Stimulated activated CD4-positive, alpha-beta T cell treated with anti-CD3 and anti-CD28 coated beads, Interleukin-4, amount 100 ng/mL, for 24 hours (primary cell): ENCODE measurements at regions not wholly inside any gene's neighbourhood (a gene's known extent, or its start where the extent isn't known, plus 50 kb on each side); places are given as distances from the start of the nearest gene placed in this dataset.

Experiments used
- DNase-seq: peaks from one replicate; pipeline ENCODE4 v3.0.0-alpha.2; 2020

DNA sequence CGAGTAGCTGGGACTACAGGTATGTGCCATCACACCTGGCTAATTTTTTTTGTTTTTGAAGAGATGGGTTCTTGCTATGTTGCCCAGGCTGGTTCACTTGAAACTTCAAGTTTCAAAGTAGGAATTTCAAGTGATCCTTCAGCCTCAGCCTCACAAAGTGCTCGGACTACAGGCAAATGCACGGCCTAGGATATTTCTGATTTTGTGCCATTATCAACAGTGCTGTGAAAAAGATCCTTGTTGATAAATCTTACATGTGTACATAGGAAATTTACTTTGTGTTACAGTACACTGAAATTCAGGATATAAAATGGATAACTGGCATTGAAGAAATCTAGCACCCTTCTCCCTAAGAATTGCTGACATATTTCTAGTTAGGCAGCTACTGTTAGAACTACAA, 184.6 kb upstream of the PRDM1 start:
- no peak for DNase-seq

DNA sequence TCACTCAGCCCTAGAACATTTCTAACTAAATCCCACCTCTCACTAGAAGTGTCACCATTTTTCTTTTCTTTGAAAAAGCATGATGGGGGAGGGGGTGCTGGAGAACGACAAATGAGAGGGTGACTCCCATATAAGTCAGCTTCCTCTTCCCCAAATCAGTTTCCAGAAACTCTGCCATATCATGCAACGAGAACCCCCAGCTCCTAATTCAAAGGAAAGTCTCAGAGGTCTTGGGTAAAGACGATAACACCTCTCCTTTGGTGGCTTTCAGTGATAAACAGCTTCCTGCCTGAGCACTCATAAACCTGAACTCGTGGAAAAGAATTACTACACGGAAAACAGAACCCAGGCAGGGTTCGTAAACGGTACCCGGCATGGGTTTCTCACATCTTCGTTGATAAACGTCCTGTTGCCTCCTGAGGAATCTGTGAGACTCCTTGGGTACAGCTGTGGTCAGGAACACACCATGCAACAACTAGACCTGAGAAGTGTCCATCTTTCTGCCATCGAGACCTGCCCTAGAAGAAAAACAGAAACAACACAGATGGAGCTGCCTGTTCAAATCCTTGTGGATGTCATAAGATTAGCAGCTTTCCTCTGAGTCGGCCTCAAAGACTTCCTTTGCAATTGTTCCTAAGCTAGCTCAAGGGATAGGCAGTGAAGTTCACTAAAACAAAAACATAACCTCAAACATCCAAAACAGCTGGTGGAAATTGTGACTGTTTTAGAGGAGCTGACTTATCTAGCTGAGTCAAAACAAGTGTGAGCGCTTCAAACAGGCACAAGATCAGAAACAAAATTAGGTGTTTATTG, 185.8 kb upstream of the PRDM1 start:
- DNase-seq: peak; percentile 12

DNA sequence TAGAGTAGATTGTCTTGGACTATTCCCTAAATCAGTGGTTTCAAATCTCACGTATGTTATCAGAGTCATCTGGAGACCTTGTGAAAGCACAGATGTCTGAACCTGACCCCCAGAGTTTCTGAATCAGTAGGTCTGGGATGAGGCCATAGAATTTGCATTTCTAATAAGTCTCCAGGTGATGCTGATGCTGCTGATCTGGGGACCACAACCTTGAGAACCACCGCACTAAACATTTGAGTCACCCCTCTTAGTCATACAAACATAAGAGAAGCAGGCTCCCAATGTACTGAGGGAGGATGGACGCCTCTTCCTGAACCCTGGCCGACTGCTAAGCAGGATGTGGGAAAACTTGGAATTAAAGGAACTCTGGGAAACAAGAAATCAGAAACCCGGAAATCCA, 187.8 kb upstream of the PRDM1 start:
- peak; percentile 17 for DNase-seq

DNA sequence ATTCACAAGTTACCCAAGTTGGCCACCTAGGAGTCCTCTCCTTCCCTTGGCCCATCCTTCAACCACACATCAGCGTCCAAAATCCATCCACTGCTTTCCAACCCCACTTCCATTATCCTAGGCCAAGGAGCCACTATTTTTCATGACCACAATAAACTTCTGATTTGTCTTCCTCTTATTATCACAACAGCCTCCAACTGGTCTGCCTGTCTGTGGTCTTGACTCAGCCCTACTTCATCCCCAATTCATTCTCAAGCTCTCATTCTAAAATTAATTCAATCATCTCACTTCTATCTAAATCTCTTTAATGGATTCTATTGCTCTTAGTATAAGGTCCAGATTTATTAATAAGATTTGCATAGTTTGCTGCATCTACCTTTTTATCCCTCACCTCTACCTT, 189.0 kb upstream of the PRDM1 start:
- no peak for DNase-seq

DNA sequence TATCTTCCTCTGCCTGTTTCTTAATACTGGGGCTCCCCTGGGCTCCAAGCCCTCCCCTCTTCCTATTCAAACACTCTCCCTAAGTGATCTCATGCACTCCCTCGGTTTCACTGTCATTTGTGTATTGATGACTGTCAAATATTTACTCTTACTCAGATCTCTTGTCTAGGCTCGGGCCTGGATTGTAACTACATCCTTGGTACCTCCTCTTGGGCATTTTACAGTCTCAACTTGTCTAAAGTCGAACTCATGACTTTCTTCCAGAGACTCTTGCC, 189.4 kb upstream of the PRDM1 start:
- no peak for DNase-seq

DNA sequence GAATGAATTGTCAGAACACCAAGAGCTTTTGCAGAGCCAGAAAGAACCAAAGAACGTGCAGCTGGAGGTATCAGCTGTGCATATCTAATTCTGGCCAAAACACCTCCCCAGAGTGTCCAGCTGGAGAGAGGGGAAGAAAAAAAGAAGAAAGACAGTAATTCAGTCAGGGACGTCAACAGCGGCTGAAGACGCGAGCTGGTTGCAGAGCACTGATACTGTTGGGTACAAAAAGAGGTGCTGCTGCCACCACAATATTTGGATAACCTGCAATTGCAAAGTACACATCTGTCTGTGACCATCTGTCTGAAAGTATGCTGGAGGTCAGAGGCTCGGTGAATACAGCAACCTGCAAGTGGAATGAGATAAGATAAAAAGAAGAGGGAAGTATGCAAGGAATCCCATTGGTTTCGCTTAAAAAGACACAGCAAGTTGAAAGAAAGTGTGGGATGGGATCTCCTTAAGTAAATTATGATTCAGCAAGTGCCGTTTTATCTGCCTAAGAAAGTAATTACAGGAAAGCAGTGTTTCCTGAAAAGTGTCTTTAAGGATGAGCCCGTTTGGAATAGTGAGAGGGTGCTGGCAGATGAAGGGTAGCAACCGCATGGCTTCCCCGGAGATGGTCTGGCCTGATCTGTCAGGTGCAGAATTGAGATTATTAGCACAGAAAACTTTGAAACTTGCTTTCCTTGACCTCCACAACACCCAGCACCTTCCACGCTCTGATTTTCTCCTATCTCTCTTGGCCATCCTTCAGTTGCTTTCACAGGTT, 189.9 kb upstream of the PRDM1 start:
- no peak for DNase-seq

DNA sequence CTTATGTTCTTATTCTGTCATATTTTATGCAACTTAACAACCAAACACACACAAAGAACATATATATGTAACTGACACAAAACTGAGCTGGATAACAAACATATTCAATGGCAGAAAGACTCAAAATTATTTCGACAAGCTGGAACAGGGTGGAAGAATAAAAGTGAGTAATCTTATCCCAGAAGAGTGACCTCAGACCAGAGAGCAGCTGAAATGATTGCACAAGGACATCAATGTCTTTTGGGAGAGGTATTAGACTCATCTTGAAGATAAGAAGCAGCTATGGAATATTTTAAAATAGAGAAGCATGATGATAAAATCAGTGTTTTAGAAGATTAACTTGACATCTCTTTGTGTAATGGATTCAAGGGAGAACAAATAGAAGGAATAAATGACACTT, 191.6 kb upstream of the PRDM1 start:
- no peak for DNase-seq

DNA sequence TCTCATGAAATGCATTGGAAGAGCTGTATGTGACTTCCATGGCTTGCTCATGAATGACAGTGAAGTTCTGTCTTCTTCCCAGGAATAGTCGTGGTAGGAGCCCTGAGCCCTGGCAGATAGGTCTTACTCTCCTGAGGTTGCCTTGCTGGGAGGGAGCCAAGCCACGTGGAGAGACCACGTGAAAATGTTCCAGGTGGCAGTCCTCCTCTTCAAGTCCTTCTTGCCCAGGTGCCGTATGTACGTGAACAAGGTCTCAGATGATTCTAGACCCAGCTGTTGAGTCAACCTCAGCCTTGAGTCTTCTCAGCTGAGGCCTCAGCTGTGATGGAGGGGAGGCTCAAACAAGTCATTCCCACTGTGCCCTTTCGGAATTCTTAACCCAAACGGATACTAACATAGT, 192.4 kb upstream of the PRDM1 start:
- no peak for DNase-seq

DNA sequence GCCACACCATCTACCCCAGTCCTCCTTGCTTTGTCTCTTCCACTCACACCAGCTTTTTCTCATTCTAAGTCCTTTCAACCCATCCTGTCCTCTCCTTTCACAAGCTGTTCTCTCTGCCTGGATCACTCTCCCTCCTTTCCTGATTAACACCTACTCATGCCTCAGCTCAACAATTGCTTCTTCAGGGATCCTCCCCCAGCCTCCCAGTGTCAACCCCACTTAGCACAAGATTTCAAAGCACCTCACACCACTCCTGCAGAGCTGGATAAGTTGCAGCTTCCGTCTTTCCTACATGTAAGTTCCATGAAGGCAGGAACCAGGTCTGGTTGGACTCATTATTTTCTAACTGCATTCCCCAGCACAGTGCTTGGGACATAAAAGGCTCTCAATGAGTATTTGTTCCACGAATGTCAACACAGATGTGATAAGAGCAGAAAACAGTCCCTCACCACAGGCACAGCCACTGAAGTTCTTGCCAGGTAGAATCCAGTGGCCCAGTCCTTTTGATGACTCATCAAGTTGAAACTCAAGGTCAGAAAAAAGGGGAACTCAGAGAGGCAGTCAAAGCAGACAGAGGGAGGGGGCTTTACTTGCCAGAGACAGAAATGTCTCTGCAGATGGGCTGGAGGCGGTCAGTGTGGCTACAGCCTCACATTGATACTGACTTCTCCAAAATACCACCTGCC, 193.4 kb upstream of the PRDM1 start:
- no peak for DNase-seq

DNA sequence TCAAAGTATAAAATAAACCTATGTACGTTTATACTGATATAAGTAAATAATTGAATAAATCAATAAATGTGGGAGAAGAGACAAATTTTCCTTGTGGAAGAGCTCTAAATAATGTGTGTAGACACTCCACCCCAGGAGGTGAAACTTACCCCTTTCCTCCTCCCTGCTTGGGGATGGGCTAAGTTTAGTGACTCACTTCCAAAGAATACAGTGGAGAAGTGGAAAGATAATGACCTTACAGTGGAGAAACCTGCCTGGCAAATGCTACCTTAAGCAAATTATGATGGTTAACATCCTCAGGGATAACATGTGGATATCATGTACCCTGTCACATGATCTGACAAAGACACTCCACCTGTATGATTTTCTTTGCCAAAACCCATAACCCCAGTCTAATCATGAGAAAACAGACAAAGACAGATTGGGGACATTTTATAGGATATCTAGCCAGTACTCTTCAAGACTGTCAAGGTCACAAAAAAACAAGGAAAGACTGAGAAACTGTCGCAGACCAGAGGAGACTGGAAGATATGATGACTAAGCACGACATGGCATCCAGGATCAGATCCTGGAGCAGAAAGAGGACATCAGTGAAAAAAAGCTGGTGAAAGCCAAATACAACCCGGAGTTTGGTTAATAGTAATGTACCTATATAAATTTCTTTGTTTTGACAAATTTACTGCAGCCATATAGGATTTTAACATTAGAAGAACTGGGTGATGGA, 195.5 kb upstream of the PRDM1 start:
- DNase-seq: no peak

DNA sequence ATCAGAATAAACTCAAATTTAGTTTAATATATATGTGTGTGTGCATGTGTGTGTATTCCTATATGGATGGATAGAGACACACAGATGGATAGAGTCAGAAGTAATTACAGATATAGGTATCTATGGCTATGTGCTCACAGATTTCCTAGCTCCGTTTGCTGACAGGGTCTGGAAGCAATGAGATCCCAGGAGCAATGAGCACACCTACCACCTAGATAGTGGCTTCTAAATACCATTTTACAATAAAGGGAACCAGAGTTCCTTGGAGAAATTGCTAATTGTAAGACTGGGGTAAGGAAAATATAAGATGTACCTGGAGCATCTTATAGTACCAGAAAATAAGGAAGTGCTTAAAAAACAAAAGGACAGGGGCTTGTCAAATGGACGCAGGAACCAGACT, 196.2 kb upstream of the PRDM1 start:
- no peak for DNase-seq

DNA sequence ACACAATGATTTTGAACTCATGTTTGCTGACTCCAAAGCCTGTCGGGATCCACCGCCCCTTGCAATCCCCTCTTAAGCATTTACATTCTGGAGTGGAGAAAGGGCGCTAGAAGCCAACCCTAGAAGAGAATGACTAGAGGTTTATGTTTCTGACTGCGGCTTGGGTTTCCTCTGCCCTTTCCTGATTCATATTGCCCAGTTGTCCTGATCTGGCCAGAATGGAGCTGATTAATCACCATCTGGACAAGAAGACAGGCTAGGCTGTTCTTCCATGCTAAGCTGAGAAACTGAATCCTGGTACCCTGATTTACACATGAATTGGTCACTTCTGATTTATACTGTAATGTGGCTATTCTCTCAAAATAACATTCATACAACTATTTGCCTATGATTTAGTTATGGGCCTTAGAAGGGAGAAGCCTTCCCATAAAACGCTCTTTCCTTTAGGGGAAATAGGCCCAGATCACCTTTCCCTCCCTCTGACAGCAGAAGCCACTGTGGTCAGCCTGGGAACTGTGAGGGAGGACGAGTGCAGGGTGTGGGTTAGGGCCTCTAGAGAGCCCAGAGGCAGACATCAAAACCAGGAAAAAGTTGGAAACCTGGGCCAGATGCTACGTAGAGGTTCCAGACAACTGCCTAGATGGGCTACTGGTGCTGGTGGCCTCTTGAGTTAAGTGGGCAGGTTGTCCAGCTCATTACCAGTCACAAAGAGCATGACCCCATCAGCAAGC, 199.2 kb upstream of the PRDM1 start:
- DNase-seq: no peak

DNA sequence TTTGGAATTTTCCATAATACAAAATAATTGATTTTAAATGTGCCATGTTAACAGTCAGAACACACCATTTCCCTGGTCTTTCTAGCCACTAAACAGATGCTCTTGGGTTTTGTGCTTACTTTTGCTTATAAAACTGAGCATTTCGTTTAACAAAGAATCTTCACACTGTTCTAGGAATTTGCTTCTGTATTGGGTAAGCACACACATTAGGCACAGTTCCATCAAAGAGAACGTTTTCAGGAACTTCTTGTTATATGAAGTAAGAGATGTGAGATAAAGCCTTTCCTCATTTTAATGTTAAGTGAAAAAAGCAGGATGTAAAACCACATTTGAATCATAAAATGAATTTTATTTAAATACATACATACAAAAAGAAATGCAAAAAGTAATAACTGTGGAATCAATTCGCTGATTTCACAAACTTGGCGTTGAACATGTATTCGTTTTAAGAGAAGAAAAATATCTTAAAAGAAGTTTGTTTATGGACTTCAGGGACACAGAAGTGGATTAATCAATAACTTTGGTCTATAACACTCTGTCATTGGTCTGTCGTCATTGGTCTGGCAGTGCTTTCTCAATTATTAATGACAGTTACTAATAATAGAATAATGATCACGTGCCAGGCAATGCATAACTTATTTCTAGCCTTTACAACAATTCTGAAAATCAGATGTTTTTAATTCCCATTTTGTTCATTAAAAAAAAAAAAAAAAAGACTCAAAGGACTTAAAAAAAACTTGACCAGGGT, 199.9 kb upstream of the PRDM1 start:
- no peak for DNase-seq

DNA sequence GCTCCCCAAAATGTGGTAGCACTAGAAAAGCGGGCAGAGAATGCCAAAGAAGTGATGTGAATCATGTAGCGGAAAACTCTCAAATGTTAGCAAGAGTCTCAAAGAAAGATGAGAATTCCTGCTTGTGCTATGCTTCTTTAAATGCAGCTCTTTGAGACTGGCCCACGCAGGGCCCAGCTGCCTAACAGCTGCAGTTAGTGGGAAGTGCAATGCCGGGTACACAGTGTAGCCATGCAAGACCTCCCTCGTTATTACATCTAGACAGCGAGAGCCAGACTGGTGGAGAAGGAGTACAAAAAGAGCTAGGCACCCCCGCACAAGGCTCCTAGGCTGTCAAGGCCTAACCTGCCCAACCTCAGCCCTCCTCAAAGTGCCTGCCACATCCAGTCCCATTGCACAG, 201.7 kb upstream of the PRDM1 start:
- no peak for DNase-seq

DNA sequence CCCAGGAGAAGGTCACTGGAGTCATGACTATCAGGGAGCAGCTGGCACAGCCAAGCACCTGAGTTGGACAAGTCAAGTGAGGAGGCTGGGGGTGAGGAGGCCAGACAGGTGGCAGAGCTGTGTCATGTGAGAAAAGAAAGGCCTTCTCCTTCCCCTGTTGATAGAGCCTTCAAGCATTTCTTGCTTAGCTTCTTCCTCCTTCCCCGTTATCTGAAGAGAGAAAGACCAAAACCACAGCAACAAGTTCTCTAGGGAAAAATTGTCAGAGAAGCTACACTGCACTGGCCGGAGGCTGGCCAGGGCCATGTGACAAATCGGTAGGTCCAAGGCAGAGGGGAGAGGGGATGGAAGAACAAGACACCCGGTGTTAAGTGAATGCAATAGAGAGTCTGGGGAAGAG, 202.1 kb upstream of the PRDM1 start:
- no peak for DNase-seq

DNA sequence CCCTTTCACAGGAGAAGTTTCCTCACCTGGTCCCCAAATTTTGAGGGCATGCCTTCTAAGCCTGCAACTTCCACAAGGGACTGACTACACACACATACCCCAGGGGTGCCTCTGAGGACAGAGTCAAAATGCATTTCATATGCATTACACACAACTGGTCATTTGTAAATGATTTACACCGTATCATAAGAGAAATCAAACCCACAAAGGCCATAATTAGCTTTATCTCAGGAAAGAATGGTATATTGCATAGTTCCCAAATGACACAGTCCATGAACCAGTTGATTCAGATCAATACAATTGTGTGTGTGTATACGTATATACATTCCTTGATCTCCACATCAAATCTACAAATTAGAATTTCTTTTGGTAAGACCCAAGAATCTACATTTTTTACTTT, 203.3 kb upstream of the PRDM1 start:
- no peak for DNase-seq

DNA sequence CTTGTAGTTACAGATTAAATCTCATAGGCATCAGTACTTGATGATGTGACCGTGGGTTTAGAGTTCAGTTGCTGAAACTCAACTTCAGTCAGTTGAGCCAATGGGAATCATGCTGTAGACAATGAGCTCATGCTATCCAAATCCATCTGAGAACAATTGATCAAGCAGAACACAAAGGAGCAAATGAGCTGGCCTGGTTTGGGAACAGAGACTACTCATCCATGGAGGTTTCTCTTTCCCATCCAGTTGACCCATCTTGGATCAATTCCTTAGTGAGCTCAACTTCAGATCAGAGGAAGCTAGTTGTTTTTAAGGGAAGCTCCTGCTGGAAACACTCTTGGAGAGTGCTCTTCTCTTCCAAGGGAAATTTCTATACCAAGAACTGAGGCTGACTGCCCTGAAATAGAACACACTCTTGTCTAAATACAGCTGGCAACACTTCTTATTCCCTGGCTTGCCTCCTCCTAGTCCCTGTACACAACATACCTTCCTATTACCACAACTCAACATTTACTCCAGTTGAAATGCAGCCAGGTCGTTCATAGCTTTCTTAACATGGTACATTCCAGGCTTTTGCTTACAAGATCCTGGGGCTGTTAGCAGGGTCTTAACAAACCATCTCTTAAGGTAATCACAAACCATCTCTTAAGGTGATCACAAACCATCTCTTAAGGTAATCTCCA, 203.9 kb upstream of the PRDM1 start:
- DNase-seq: no peak

DNA sequence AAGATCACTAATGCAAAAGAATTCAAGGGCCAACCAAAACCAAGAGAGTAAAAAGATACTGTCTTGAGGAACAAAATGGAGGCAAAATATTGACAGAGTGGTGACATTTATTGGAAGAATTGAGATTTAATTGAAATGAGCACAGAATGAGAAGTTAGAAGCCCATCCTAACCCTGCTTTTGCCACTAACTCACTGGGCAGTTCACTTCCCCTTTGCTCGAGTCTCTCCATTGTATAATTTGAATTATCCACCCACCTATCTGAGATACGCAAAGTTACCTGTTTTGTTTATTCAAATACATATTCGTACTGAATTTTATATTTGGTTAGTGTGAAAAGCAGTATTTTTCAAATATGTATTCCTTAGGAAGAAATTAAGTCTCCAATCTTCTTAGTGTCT, 204.5 kb upstream of the PRDM1 start:
- no peak for DNase-seq

DNA sequence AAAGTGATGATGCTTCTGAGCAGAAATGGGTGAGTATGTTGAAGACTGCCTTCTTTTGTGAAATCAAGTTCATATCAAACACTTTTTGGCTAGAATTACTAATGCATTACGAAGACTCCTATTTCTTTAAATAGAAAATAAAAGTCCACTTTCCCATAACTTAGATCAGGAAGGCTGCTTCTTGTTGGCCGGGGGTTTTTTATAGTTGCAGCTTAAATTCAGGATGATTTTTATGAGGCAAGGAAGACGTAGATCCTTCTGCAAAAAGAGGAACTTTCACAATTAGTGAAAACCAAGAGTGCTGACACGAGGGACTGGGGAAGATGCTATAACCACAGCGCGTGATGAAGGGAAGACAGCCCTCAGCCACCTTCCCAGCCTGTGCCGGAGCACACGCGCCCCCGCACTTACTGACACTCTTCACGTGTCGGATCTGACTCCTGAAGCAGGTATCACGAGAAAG, 206.1 kb upstream of the PRDM1 start:
- peak; percentile 50 for DNase-seq

DNA sequence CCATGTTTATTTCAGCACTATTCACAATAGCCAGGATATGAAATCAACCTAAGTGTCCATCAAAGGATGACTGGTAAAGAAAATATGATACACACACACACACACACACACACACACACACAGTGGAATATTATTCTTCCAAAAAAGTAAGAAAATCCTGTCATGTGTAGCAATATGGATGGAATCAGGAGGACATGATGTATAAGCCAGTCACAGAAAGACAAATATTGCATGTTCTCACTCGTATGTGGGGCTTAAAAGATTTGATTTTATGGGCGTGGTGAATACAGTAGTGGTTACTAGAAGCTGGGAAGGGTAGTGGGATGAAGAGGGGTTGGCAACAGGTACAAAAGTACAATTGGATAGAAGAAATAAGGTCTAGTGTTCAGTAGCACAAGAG, 207.0 kb upstream of the PRDM1 start:
- no peak for DNase-seq

DNA sequence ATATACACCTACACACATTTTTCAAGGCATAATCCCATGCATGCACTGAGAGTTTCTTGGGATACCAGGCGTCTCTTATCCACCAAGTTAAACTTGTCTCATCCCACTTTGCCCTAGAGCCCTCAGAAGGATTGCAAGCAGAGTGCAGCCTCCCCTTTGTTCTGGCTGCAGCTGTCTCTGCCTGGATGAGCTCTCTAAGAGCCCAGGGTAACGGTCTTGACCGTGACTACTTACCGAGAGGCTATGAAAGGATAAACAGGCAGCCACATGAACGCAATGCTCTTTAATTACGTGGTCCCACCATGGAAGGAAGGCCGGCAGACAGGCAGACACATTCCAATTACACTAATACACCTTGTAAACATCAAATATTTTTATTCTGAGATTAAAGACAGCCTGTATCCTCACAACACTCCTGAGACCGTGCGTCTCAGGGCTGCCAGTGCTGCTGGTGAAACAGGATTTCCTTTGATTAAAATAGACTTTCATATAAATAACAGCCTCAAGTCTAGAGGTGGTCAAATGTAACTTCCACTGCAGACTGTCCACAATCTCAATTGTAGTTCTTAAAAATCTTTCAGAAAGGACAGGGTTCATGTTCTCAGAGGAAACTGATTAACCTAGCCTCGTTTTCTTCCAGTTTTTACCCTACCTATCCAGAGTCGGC, 210.0 kb upstream of the PRDM1 start:
- DNase-seq: no peak
